ENCODE measurements at regions not wholly inside any gene's neighbourhood (a gene's known extent, or its start where the extent isn't known, plus 50 kb on each side); places are given as distances from the start of the nearest gene placed in this dataset.

DNA sequence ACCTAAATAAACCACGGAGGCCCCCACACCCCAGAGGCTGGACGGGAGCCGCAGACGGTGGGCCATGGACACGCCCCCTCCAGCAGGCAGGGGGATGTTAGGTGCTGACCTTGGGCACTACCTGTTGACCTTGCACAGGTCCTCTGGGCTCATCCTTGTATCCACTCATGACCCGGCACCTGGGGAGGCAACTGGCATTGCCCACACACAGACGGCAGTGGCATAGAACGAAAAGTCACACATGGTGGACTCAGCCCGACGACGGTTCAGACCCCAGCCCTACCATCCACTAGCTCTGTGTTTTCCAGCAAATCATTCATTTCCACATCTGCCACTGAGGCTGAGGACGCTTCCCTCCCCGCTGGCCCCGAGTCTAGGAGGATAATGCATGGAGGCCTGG, 247.7 kb upstream of the PPP2R2D start:
- no peak for DNase-seq

DNA sequence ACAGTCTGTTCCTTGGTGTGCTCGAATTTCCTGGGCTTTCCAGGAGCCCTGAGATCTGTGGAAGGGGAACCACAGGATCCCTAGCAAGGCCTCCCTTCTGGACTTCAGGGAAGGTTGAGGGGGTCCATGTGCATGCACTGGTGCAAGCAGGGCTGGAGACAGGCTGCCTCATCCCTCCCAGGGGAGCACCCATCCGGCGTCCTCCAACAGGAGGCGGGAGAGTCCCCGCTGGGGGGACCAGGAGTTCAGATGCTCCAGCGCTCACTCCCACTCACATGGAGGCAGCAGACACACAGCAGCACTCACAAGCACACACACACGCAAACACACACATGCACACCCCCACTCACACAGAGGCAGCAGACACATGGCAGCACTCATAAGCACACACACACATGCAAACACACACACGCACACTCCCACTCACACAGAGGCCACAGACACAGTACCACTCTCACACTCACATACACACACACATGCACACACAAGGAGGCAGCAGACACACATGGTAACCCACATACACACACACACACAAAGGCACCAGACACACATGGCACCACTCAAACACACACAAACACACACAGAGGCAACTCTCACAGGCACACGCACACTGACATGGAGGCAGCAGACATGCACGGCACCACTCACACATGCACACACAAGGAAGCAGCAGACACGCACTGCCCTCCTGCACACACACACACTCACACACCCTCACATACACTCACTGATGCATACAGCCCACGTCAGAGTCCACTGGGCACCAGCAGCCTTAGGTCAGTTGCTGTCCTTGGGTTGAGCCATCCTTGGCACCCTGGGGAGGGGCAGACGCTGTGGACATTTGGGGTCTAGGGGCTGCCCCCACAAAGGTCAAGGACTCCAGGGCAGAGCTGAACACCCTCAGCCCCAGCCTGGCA, 247.0 kb upstream of the PPP2R2D start:
- no peak for DNase-seq

DNA sequence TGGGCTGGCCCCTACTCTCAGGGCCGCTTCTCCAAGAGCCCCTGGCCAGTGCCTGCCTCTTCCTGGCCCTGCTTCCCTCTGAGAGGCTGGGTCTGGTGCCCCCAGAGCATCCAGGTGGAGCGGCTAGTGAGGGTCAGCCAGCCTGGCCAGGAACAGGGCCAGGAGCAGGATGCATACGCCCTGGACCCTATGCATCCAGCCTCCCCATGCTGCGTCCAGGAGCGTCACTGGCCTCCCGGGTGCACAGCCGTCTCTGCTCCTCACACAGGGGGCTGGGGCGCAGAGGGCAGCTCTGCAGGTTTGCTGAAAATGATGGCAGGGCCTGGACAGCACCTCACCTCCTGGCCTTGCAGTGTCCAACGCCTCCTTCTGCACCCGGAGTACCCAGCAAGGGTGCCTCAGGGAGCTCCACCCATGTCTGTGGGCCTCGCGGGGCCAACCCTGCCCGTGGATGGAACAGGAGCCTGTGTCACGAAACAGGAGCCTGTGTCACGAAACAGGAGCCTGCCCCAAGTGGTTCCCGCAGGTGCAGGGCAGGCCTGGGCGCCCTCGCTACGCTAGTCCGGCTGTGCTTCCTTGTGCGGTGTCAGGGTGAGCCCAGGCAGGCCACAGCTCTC, 246.2 kb upstream of the PPP2R2D start:
- DNase-seq: no peak

DNA sequence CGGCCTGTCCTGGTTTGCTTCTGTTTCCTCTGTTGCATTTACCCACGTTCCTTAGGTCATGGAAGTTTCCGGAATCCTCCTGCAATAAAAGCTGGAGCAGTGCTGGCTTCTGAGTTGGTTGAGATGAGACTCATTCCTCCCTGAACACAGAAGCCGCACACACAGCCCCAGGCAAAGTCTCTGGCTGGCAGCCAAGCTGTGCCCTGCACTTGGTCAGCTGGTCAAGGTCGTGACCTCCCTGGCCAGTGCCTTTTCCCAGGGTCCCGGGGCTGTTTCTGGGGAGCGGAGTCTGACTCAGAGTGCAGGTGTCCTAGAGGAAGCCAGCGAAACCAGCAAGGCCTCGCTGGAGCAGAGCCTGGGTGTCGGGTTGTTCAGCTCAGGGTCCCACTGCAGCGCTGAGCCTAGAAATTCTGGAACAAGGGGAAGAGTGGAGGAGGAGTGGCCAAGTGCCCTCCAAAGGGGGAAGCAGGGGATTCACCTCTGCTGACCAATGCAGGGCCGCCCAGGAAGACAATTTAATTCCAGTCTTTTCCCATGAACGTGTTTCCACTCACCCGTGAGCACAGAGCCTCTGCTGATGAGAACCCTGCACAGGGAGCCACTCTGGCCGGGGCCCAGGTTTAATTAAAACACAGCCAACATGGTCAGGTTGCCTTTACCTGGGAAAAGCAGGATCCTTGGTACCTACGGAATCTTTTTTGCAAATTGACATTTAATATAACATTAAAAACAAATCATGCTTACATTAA, 245.5 kb upstream of the PPP2R2D start:
- no peak for DNase-seq

DNA sequence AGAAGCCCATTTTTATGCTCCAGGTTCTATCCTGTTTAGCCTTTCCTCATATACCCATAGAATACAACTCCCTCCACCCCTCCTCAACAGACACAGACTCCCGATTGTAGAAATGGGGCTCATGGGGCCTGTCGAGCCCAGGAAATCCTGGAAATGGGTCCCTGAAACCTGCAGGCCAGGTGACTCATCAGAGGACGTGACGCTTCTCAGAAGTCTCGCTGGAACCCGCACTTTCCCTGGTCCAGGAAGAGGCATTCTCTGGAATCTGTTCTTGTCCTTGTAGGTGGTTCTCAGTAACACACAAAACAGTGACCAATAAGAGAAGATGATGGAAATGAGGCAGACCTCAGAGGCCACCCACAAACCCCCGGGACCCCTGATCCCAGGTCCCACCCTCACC, 244.8 kb upstream of the PPP2R2D start:
- no peak for DNase-seq

DNA sequence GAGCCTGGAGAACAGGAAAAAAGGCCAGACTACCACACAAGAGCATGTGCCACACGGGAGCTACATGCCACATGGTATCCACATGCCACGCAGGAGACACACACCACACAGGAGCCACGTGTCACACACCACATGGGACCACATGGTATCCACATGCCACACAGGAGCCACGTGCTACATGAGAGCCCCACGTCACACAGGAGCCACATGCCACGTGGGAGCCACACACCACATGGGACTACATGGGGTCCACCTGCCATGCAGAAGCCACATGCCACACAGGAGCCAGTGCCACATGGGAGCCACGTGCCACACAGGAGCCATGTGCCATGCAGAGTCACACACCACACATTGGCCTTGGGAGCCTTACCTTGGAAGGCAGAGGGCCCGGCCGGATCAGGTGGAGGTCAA, 244.4 kb upstream of the PPP2R2D start:
- no peak for DNase-seq

DNA sequence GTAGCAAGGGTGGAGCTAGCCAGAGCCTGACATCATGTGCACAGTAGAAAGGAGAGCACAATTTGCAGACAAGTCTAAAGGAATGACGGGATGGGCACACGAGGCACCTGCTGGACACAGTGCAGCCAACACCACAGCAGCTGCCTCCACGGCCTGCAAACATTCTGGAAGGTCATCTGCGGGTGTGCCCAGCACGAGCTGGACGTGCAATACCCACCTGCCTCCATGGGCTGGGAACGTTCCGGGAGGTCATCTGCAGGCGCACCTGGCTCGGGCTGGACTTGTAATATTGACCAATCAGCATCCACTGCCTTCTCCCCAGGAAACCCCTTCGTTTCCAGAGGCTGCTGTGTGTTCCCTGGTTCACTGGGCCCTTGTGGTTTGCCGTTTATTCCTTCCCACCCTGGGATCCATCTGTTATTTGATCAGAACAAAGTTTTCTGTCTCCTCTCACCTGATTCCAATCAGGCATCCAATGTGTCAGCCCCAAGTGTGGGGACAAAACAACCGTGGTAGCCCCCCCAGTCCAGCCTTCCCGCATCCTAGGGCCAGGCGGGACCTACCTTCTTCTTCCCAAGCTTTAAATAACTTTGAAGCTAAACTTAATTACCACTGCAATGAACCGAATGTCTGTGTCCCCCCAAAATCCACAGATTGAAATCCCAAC, 243.4 kb upstream of the PPP2R2D start:
- DNase-seq: no peak

DNA sequence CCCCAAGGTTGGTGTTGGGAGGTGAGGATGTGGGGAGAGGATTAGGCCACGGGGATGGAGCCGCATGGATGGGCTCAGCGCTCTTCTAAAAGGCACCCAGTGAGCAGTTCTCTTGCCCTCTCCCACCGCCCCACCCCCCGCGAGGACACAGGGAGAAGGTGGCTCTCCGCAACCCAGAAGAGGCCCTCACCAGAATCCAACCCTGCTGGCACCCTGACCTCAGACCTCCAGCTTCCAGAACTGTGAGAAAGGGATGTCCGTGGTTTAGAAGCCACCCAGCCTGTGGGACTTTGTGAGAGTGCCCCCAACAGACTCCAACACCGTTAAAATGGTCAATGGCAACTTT, 242.8 kb upstream of the PPP2R2D start:
- no peak for DNase-seq

DNA sequence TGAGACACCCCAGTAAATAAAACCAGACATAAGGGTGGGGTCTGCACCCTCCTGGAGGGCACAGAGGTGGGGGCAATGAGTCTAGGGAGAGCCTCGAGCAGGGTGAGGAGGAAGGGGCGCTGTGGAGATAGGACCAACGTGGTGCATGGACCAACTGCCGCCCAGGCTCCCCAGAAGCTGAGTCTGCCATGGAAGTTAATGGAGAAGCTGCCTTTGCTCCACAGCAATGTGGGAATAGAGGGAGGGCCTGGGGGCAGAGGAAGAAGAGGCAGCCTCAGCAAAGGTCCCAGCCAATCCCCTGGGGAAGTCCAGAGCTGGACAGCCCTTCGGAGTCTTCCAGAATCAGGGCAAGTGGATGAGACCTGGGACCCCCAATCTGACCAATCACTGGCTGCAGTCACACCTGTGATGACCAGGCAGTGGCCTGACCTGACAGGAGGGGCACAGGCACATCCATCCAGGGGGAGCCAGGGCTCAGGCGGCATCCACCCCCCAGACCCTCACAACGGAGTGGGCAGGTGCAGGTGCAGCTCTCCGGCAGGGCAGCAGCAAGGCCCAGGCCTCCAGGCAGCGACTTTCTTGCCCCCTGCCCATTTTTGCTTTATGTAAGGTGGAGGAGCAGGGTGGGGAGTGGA, 242.2 kb upstream of the PPP2R2D start:
- no peak for DNase-seq

DNA sequence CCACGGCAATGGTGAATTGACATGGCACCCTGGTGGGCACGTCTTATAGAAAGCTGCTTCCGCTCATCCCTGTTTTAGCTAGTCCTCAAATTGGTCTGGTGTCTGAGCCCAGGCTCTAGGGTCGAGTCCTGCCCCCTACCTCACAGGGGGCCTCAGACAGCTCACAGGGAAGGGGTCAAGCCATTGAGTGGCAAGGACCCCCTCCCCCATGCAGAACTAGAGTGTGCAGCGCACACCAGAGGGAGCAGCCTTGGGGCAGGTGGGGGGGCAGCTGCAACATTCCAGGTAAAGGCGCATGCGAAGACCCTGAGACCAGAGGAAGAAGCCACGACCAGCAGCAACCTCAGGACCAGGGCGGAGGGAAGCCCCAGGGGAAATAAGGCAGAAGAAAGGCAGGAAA, 240.4 kb upstream of the PPP2R2D start:
- no peak for DNase-seq

DNA sequence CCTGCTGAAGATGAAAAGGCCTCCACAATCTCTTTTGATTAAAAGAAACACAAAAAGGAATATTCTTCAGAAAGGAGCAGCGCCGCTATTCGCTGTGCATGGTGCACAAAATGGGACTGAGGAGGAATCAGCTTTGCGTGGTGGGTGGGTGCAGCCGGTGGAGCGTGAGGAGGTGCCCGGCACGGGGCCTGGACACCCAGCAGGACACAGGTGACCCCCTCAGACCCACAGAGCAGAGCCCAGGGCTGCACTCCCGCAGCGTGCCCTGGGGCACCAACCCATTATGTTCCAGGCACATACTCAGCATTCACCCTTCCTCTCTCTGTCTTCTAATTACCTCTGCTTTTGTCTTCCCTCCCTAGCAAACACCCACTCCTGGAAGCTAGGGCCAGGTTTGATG, 238.0 kb upstream of the PPP2R2D start:
- no peak for DNase-seq

DNA sequence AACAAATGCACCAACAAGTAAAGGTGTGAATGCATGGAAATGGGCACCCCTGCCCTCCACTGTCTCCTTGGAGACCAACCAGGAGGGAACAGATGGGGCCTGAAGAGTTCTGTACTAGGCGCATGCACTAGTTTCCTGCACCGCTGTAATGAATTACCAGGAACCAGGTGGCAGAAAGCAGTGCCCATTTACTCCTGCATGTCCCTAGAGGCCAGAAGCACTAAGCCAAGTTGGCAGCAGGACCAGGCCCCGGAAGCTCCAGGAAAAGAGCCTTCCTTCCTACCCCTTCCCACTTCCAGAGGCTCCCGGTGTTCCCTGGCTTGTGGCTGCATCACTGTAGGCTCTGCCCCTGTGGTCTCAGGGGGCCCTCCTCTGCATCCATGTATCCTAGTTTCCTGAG, 237.5 kb upstream of the PPP2R2D start:
- DNase-seq: no peak

DNA sequence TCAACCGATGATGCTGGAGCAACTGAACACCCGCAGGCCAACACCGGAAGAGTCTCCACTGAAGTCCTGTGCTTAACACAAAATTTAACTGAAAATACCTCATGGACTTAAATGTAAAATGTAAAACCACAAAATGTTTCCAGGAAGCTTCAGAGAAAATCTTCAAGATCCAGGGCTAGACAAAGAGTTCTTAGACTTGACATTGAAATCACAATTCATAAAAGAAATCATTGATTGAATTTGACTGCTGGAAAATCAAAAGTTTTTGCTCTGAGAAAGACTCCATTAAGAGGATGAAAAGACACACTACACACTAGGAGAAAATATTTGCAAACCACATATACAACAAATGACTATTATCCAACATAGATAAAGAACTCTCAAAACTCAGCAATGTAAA, 234.7 kb upstream of the PPP2R2D start:
- no peak for DNase-seq

DNA sequence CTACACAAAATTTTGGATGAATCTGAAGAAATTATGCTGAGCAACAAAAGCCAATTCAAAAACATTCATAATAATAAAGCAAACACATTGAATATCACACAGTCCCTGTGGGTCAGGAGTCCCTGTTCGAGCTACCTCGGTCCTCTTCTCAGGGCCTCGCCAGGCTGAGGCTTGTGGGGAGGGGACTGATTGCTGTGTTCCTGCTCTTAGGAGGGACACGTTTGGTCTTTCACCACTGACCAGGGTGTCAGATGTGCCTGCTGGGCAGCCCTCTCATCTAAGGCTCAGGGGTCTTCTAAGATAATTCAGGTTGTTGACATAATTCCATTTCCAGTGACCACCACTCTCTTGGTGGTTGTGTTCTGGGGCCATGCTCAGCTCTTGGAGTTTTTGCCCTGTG, 233.8 kb upstream of the PPP2R2D start:
- no peak for DNase-seq

DNA sequence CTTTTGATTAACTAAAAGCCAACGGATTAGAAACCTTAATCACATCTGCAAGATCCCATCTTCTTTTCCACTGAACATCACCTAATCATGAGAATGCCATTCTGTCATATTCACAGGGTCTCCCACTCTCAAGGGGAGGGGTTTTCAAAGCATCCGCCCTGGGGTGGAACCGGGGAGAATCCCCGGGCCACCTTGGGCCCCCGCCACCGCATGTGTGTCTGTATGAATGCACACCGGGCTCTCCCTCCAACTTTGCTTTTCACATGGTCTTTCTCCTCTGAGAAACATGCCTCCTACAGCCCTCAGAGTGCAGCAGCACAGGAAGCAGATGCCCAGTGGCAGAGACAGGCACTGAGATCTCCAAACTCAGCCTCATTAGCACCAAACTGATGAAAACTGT, 233.2 kb upstream of the PPP2R2D start:
- DNase-seq: no peak

DNA sequence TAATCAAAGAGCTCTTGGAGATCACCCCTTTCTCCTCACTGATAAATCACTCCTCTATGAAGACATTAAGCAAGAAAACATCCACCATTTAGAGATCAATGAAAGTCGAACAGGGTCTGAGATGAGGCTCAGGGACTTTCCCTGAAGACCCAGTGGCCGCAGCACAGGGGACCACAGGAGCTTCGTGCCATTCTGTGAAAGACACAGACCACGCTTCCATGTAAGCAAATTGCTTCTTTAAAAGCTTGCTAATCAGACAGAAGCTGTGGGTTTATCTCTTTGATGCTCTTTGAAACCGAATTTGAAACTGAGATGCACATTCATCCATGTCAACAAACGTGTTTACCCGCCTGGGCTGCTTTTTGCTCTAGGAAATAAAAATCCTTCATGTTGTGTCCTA, 231.9 kb upstream of the PPP2R2D start:
- no peak for DNase-seq

DNA sequence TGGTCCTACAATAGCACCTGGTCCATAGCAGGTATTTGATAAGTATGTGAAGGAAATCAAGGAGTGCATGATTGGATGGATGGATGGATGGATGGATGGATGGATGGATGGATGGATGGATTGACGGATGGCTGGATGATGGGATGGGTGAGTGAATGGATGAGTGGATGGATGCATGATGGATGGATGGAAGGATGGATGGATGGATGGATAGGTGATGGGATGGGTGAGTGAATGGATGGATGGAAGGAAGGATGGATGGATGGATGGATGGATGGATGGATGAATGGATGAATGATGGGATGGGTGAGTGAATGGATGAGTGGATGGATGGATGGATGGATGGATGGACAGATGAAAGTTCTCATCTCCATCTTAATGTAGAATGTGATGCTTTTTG, 231.0 kb upstream of the PPP2R2D start:
- DNase-seq: no peak

DNA sequence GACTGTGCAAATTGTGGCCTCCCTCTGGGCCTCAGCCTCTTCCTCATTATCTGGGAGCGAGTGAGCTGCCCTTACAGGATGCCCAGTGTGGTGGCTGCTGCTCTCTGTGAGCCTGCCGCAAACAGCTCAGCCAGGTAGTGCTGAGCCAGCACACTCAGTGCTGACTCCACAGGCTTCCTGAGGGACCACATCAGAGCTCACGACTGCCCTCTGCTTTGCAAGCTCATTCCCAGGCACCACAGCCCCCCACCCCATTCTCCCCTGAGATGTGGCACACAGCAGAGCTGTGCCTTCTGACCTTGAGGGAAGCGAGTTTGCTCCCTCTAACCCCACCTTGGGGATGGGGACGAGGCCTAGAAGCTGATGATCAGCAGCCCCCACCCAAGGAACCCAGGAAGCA, 230.5 kb upstream of the PPP2R2D start:
- DNase-seq: no peak

DNA sequence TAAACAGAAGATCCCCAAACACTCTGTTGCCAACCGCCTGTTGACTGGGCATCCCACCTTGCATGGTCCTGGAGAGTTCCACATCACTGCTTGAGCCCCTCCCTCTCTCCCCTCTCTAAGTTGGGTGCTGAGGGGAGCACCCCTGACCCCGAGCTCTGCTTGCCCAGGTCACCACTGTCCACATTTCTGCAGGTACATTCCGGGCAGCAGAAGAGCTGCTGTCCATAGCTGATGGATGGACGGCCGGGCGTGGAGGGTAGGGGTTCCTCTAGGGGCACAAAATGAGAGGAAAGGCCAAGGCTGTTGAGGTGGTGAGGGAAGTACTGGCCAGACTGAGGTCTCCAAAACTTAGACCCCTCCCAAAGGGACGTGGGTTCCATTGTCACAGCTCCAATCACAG, 227.4 kb upstream of the PPP2R2D start:
- DNase-seq: no peak

DNA sequence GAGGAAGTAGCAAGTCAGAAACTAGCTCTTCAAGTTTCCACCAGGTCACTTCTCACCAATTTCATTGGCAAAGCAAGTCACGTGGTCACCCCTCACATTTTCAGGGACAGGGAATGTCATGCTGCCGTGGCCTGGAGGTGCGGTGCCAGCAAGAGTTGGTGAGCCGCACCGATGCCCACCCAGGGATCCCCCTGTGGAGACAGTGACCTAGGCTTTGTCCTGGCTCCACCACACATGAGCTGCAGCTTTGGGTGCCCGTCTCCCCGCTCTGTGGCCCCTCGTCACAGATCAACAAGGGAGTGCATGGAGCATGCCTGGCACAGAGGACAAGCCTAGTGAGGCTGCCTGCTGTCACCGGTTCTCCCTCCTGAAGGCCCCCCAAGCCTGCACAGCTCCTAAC, 226.7 kb upstream of the PPP2R2D start:
- DNase-seq: no peak

DNA sequence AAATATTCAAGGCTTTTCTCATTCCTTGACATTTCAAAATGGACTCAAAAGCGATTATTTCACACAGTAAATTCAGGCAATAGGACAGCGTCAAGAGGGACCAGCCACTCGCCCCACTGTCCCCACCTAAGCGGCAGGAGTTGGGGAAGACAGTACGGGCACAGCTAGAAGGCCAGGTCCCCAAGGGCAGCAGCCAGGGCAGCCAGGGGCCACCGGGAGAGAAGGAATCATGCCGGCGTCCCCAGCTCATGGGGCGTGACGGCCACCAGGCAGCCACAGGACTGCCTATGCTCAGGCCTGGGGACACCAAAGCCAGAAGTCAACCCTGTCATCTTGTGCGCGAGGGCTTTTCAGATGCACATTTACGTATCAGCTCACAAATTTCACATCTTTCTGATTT, 225.7 kb upstream of the PPP2R2D start:
- no peak for DNase-seq

DNA sequence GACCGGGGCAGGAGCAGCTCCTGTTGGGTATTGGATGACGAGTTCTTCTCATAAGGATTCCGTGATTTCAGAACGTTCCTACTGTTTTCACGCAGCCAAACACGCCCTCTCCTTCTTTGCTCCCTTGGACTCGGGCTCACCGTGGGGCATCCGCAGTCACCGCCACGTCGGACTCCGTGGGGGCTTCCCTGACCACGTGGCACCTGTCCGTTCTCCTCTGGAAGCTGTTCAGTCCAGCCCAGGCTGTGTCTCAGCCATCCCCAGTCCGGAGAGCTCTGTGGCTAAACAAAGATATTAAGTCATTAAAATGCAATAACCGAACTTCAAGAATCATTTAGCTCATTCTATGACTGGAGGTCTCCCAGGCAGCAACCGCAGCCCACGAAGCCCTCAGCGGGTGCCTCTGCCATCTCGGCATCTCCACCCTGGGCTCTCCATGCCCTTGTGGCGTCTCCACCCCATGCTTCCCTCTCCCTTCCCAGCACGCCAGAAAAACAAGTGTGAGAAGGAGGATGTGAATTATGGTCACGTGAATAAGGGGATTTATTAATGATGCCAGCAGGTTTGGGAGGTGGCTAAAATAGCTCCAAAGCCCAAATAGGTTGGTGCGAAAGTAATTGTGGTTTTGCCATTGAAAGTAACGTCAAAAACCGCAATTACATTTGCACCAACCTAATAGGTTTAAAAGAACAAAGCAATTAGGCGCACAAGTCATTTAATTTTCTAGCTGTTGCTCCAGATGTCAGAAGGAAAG, 224.6 kb upstream of the PPP2R2D start:
- DNase-seq: no peak
